ENCODE measurements at regions not wholly inside any gene's neighbourhood (a gene's known extent, or its start where the extent isn't known, plus 50 kb on each side); places are given as distances from the start of the nearest gene placed in this dataset.

DNA sequence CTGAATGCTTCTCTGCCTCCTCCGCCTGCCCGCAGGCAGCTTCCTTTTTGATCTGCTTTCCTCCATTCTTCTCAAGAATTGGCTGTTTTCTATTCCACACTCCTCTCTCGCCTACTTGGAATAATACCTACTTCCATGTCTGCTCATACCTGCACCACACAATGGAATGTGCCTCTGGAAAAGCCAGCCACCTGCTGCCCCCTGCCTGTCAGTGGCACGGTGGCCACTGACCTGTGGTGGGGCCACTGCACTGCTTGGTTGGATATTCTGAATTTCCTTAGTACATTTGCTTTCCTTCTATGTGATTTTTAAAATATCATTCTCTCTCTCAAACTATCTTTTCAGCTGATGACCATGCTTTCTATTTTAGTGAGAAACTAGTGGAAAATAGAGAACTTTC lies 406.9 kb downstream of the DCDC2C start:
- TF ChIP-seq LARP7 (IDR thresholded peaks at IDR 0.05) (no peak), CBX5 (IDR thresholded peaks at IDR 0.05; ENCODE audit: low read depth) (no peak), HCFC1 (IDR thresholded peaks at IDR 0.05; ENCODE audit: low read length) (no peak), EP300 (IDR thresholded peaks at IDR 0.05; ENCODE audit: borderline replicate concordance in 1 of 2, control insufficient read depth in 1 of 2, low read depth in 2 of 2, low read length in 2 of 2) (no peak), RBBP5 (conservative IDR thresholded peaks at IDR 0.05) (no peak), SP1 (IDR thresholded peaks at IDR 0.05; ENCODE audit: low read depth, low read length) (no peak), YY1 (IDR thresholded peaks at IDR 0.05; ENCODE audit: low read depth, low read length) (no peak), EGR1 (IDR thresholded peaks at IDR 0.05; ENCODE audit: borderline replicate concordance in 1 of 2, low read depth in 2 of 2, low read length in 2 of 2) (no peak), DPF2 (IDR thresholded peaks at IDR 0.05) (no peak), POLR2AphosphoS5 (IDR thresholded peaks at IDR 0.05; ENCODE audit: low read length) (no peak), POLR2A (IDR thresholded peaks at IDR 0.05; ENCODE audit: low read depth, low read length) (no peak)
- TF ChIP-seq, protein P1, sequence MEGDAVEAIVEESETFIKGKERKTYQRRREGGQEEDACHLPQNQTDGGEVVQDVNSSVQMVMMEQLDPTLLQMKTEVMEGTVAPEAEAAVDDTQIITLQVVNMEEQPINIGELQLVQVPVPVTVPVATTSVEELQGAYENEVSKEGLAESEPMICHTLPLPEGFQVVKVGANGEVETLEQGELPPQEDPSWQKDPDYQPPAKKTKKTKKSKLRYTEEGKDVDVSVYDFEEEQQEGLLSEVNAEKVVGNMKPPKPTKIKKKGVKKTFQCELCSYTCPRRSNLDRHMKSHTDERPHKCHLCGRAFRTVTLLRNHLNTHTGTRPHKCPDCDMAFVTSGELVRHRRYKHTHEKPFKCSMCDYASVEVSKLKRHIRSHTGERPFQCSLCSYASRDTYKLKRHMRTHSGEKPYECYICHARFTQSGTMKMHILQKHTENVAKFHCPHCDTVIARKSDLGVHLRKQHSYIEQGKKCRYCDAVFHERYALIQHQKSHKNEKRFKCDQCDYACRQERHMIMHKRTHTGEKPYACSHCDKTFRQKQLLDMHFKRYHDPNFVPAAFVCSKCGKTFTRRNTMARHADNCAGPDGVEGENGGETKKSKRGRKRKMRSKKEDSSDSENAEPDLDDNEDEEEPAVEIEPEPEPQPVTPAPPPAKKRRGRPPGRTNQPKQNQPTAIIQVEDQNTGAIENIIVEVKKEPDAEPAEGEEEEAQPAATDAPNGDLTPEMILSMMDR (IDR thresholded peaks at IDR 0.05 in 2 of 3, conservative IDR thresholded peaks at IDR 0.05 in 1 of 3; ENCODE audit: control insufficient read depth in 2 of 3, extremely low read depth in 1 of 3, insufficient read depth in 1 of 3, low read depth in 3 of 3, low read length in 3 of 3), result no peak
- TF ChIP-seq, protein P2, sequence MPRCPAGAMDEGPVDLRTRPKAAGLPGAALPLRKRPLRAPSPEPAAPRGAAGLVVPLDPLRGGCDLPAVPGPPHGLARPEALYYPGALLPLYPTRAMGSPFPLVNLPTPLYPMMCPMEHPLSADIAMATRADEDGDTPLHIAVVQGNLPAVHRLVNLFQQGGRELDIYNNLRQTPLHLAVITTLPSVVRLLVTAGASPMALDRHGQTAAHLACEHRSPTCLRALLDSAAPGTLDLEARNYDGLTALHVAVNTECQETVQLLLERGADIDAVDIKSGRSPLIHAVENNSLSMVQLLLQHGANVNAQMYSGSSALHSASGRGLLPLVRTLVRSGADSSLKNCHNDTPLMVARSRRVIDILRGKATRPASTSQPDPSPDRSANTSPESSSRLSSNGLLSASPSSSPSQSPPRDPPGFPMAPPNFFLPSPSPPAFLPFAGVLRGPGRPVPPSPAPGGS (IDR thresholded peaks at IDR 0.05; ENCODE audit: borderline replicate concordance, insufficient read depth, low read depth, low read length, poor library complexity, severe bottlenecking), result no peak

Data from GM12878 (cell line).